ENCODE measurements at regions not wholly inside any gene's neighbourhood (a gene's known extent, or its start where the extent isn't known, plus 50 kb on each side); places are given as distances from the start of the nearest gene placed in this dataset.

DNA sequence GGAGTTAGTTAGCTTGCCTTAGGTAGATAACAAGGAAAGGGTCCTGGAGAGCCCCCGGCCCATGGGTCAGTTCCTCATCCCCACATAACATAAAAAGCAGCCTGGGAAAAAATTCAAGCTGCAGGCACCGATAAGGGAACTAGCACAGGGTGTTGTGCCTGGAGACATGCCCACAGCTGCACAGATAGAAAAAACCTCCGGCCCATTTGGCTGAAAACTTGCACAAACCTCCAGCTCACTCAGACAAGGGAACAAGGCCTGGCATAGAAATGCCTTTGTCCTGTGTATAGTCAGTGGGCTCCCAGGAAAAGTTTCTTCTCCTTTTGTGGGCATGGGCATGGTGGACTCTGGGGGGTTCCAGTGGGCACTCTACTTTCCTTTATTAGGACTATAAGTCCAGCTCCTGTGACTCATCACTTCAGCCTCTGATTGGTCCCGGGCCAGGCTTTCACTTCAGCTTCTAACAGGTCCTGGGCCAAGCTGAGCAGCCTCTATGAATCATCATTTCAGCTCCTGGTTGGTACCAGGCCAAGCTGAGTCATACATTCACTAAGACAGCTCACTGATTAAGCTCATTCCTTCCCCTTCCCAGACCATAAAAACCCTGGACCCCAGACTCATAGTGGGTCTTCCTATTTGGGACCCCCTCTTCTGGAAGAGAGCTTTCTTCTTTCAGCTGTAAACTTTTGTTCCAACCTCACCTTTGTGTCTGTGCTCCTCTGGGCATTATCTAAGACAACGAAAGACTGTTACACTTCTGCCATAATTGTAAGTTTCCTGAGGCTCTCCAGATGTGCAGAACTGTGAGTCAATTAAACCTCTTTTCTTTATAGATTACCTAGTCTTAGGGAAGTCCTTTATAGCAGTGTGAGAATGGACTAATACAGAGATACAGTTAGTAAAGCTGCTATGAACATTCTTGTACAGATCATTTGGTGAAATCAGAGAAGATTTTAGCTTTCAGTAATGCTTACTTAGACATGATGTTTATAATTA lies 348.0 kb upstream of the DPPA4 start:
- TF ChIP-seq GATA2 (IDR thresholded peaks at IDR 0.05; ENCODE audit: low read depth, low read length) (no peak), GATA3 (IDR thresholded peaks at IDR 0.05; ENCODE audit: low read depth, low read length) (no peak)

Data from SH-SY5Y (cell line).